ENCODE measurements at regions not wholly inside any gene's neighbourhood (a gene's known extent, or its start where the extent isn't known, plus 50 kb on each side); places are given as distances from the start of the nearest gene placed in this dataset.

DNA sequence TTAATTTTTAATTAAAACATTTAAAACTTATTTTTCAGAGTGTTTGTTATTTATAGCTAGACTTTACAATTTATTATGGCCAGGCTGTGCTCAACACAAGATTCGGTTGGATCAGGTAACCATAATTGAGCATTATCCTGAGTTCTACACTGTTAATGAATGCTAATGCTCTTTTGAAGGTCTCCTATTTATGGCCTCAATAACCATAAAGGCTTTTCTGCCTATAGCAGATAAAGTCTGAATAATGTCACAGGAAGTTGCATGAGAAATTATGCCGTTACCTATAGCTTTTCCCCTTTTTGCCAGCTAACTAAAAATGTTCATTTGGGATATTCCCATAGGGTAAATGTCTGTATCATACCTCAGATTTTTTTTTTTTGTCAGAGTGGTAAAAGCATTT, 269.4 kb upstream of the E2F7 start:
- Histone ChIP-seq H3K27ac (ENCODE audit: insufficient read depth, low read depth, low read length) (no peak overlapping the region), H3K27me3 (ENCODE audit: control insufficient read depth in 2 of 2, insufficient read depth in 2 of 2, low read length in 2 of 2) (no peaks in the 10 kb centered on the region), H3K79me2 (ENCODE audit: control insufficient read depth, insufficient read depth, low read length) (no peaks in the 10 kb centered on the region), H3K9ac (replicated peaks; ENCODE audit: extremely low read depth, insufficient read depth, low read length) (no peak overlapping the region), H3K9me3 (replicated peaks; ENCODE audit: control insufficient read depth, insufficient read depth, low read length) (no peaks in the 10 kb centered on the region), H3K4me3 (replicated peaks in 1 of 3; ENCODE audit: insufficient read depth in 1 of 3, low read depth in 1 of 3, low read length in 3 of 3) (no peak overlapping the region), H3K9me1 (replicated peaks; ENCODE audit: control insufficient read depth, extremely low read depth, insufficient read depth, low read length) (no peaks in the 10 kb centered on the region), H2AFZ (ENCODE audit: low read depth, low read length) (no peak overlapping the region), H3K4me1 (ENCODE audit: control insufficient read depth, extremely low read depth, insufficient read depth, low read length) (no peaks in the 10 kb centered on the region), H3K4me2 (ENCODE audit: insufficient read depth, low read length) (no peak overlapping the region), H4K20me1 (replicated peaks; ENCODE audit: control insufficient read depth, extremely low read depth, insufficient read depth, low read length) (no peaks in the 10 kb centered on the region), H3K36me3 (ENCODE audit: control insufficient read depth in 2 of 2, extremely low read depth in 1 of 2, insufficient read depth in 2 of 2, low read length in 2 of 2) (no peaks in the 10 kb centered on the region)
- dilution Hi-C loops (cut with MboI; ENCODE audit: extremely low pct_ligation_motif_present, low sequenced_read_pairs) (no loop called here), intact Hi-C loops (cut with micrococcal nuclease) (no loop called here)
- DNase-seq (ENCODE audit: low read depth, low spot score) (no peak), FAIRE-seq (no peak)
- CTCF ChIA-PET, result no interaction called here
- TF ChIP-seq, protein P1, sequence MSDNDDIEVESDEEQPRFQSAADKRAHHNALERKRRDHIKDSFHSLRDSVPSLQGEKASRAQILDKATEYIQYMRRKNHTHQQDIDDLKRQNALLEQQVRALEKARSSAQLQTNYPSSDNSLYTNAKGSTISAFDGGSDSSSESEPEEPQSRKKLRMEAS (IDR thresholded peaks at IDR 0.05; ENCODE audit: insufficient read depth, insufficient read length), result no peak
- TF ChIP-seq POLR2A (IDR thresholded peaks at IDR 0.05; ENCODE audit: low read depth, low read length) (no peak), POLR2AphosphoS5 (IDR thresholded peaks at IDR 0.05; ENCODE audit: insufficient read depth, low read depth, low read length) (no peak), MYC (IDR thresholded peaks at IDR 0.05; ENCODE audit: low read depth, low read length) (no peak), JUN (IDR thresholded peaks at IDR 0.05; ENCODE audit: borderline replicate concordance, insufficient read depth, insufficient read length, low read depth) (no peak)
- BruUV-seq (replicated peaks), result no TSS peak
- POLR2A ChIA-PET, result no interaction called here

DNA sequence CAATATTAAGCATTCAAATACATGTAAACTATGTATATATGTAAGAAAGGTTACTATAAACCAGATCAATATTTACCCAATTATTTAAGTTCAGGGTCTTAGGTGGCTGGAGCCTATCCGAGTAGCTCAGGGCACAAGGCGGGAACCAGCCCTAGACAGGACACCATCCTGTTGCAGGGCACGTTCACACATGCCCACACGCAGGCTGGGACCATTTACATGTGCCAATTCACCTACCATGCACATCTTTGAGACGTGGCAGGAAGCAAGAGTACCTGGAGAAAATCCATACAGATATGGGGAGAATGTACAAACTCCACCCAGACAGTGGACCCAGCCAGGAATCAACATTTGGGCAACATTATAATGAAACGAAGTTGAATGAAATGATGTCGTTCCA, 263.0 kb upstream of the E2F7 start:
- H3K27me3 ChIP-seq (ENCODE audit: control insufficient read depth in 2 of 2, insufficient read depth in 2 of 2, low read length in 2 of 2), result peaks cover 14 to 15% of the 10 kb centered on the region in 2 experiments
- no peak for DNase-seq (ENCODE audit: low read depth, low spot score)
- H3K4me1 ChIP-seq (ENCODE audit: control insufficient read depth, extremely low read depth, insufficient read depth, low read length), result peaks cover 6% of the 10 kb centered on the region
- H3K9me3 ChIP-seq (replicated peaks; ENCODE audit: control insufficient read depth, insufficient read depth, low read length), result no peaks in the 10 kb centered on the region
- intact Hi-C loops (cut with micrococcal nuclease) (loop anchor here (10.0 kb wide), 1 partner anchor 356 kb away; no protein-coding TSS in a partner anchor), dilution Hi-C loops (cut with MboI; ENCODE audit: extremely low pct_ligation_motif_present, low sequenced_read_pairs) (no loop called here)
- no peaks in the 10 kb centered on the region for H3K9me1 ChIP-seq (replicated peaks; ENCODE audit: control insufficient read depth, extremely low read depth, insufficient read depth, low read length)
- BruUV-seq (replicated peaks), result no TSS peak
- ChIA-PET POLR2A (no interaction called here), CTCF (no interaction called here)
- H3K4me3 ChIP-seq (replicated peaks in 1 of 3; ENCODE audit: insufficient read depth in 1 of 3, low read depth in 1 of 3, low read length in 3 of 3), result no peak overlapping the region
- no peaks in the 10 kb centered on the region for H4K20me1 ChIP-seq (replicated peaks; ENCODE audit: control insufficient read depth, extremely low read depth, insufficient read depth, low read length)
- no peak for FAIRE-seq
- H3K9ac ChIP-seq (replicated peaks; ENCODE audit: extremely low read depth, insufficient read depth, low read length), result no peak overlapping the region
- no peak for TF ChIP-seq FOS (IDR thresholded peaks at IDR 0.05; ENCODE audit: borderline replicate concordance, insufficient read depth, low read length)
- no peaks in the 10 kb centered on the region for H3K79me2 ChIP-seq (ENCODE audit: control insufficient read depth, insufficient read depth, low read length)
- no peak overlapping the region for H2AFZ ChIP-seq (ENCODE audit: low read depth, low read length)
- H3K27ac ChIP-seq (ENCODE audit: insufficient read depth, low read depth, low read length), result no peak overlapping the region
- H3K36me3 ChIP-seq (ENCODE audit: control insufficient read depth in 2 of 2, extremely low read depth in 1 of 2, insufficient read depth in 2 of 2, low read length in 2 of 2), result no peaks in the 10 kb centered on the region
- no peak overlapping the region for H3K4me2 ChIP-seq (ENCODE audit: insufficient read depth, low read length)

Measured in endothelial cell of umbilical vein (primary cell).